ENCODE measurements at regions not wholly inside any gene's neighbourhood (a gene's known extent, or its start where the extent isn't known, plus 50 kb on each side); places are given as distances from the start of the nearest gene placed in this dataset.

DNA sequence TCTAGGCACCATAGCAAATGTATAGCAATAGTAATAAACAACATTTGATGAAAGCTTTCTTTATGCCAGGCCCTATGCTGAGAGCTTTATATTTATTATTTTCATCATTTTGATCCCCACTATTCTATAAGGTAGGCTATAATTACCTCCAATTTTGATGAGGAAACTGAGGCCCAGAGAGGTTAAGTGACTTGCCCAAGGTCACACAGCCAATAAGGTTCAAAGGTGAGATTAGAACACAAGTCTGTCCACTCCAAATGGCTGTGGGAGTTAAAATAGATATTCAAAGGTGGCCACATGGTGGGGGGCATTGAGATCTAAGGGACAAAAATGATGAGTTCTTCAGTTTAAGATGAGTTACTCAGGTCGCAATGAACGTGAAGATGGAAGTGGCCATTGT is 269.9 kb downstream of the BMP7 start:
- Histone ChIP-seq H3K4me3 (ENCODE audit: low read length) (no peak overlapping the region), H3K27me3 (ENCODE audit: insufficient read depth, low read length, poor library complexity, severe bottlenecking) (no peaks in the 10 kb centered on the region), H3K27ac (ENCODE audit: low read depth, low read length) (no peak overlapping the region), H3K9me3 (ENCODE audit: low read length) (peaks cover 9% of the 10 kb centered on the region), H3K36me3 (ENCODE audit: insufficient read depth, low read length) (no peaks in the 10 kb centered on the region), H3K4me1 (ENCODE audit: insufficient read depth, low read length) (no peaks in the 10 kb centered on the region)
- H3K27me3 Mint-ChIP-seq, result no peaks in the 10 kb centered on the region
- CTCF ChIA-PET, result no interaction called here
- POLR2A ChIA-PET, result no interaction called here
- H3K27ac Mint-ChIP-seq, result no peak overlapping the region
- no peaks in the 10 kb centered on the region for H3K4me1 Mint-ChIP-seq
- H3K4me3 Mint-ChIP-seq, result no peak overlapping the region
- no peaks in the 10 kb centered on the region for H3K36me3 Mint-ChIP-seq
- DNase-seq, result no peak
- H3K9me3 Mint-ChIP-seq, result peaks cover 2 to 23% (median 11%) of the 10 kb centered on the region in 5 donors

DNA sequence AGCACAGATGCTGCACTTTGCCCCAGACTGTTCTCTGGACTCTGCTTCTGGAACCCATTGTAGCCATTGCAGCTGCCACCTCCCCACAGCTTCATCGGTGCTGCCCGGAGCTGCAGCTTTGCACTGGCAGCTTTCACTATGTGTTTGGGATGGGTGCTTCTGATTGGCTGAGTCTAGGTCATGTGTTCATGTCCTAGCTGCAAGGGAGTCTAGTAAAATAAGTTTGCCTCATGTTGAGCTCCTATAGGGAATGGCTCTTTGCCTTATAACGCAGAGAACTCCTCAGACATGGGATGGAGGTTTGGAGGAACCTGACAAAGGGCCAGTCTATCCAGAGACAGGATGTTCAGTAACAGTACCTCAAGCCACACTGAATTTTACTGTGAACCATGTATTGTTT is 268.0 kb downstream of the BMP7 start:
- no peak overlapping the region for H3K4me3 ChIP-seq (ENCODE audit: low read length)
- Mint-ChIP-seq H3K36me3 (no peaks in the 10 kb centered on the region), H3K9me3 (peaks cover 2 to 23% (median 11%) of the 10 kb centered on the region in 5 donors), H3K27ac (no peak overlapping the region), H3K27me3 (no peaks in the 10 kb centered on the region), H3K4me1 (no peaks in the 10 kb centered on the region), H3K4me3 (no peak overlapping the region)
- no peak for DNase-seq
- no peaks in the 10 kb centered on the region for H3K36me3 ChIP-seq (ENCODE audit: insufficient read depth, low read length)
- H3K4me1 ChIP-seq (ENCODE audit: insufficient read depth, low read length), result no peaks in the 10 kb centered on the region
- no peak overlapping the region for H3K27ac ChIP-seq (ENCODE audit: low read depth, low read length)
- peaks cover 9% of the 10 kb centered on the region for H3K9me3 ChIP-seq (ENCODE audit: low read length)
- ChIA-PET CTCF (no interaction called here), POLR2A (no interaction called here)
- H3K27me3 ChIP-seq (ENCODE audit: insufficient read depth, low read length, poor library complexity, severe bottlenecking), result no peaks in the 10 kb centered on the region

DNA sequence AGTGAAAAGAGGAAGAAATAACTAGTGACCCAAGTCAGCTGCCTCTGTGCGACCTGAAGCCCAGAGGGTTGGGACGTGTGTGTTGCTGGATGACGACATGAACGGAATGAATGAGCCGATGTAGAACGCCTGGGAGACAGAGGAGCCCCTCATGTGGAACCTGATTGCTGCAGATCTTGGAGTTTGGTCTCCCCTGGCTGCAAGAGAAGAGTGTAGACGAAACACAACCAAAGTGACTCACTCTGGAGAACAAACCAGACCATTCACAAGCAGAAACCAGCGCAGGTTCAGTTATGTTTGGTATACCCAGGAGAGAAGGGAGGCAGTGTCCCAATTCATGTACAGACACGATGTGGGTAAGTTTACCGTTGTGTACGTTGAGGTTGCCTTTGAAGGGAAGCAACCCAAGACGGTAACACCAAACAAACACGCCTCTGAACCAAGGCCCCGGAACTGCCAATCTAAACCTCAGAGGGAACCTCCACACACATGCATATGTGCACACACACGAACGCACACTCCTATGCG is 265.9 kb downstream of the BMP7 start:
- Histone ChIP-seq H3K4me1 (ENCODE audit: insufficient read depth, low read length) (no peaks in the 10 kb centered on the region), H3K27me3 (ENCODE audit: insufficient read depth, low read length, poor library complexity, severe bottlenecking) (no peaks in the 10 kb centered on the region), H3K9me3 (ENCODE audit: low read length) (peaks cover 9% of the 10 kb centered on the region), H3K4me3 (ENCODE audit: low read length) (no peak overlapping the region), H3K36me3 (ENCODE audit: insufficient read depth, low read length) (no peaks in the 10 kb centered on the region), H3K27ac (ENCODE audit: low read depth, low read length) (no peak overlapping the region)
- no peaks in the 10 kb centered on the region for H3K4me1 Mint-ChIP-seq
- H3K27ac Mint-ChIP-seq, result no peak overlapping the region
- ChIA-PET POLR2A (no interaction called here), CTCF (no interaction called here)
- peaks cover 2 to 23% (median 11%) of the 10 kb centered on the region in 5 donors for H3K9me3 Mint-ChIP-seq
- no peak overlapping the region for H3K4me3 Mint-ChIP-seq
- DNase-seq, result no peak
- peaks cover 3% of the 10 kb centered on the region in 2 donors for H3K27me3 Mint-ChIP-seq
- no peaks in the 10 kb centered on the region for H3K36me3 Mint-ChIP-seq

GRCh38 chr20:57001126-57001767 is 265.2 kb downstream of the BMP7 start:
- no peak overlapping the region for H3K4me3 Mint-ChIP-seq
- no peaks in the 10 kb centered on the region for H3K36me3 Mint-ChIP-seq
- CTCF ChIA-PET, result no interaction called here
- no peak for DNase-seq
- H3K4me1 Mint-ChIP-seq, result no peaks in the 10 kb centered on the region
- Histone ChIP-seq H3K36me3 (ENCODE audit: insufficient read depth, low read length) (no peaks in the 10 kb centered on the region), H3K27me3 (ENCODE audit: insufficient read depth, low read length, poor library complexity, severe bottlenecking) (no peaks in the 10 kb centered on the region), H3K4me3 (ENCODE audit: low read length) (no peak overlapping the region), H3K4me1 (ENCODE audit: insufficient read depth, low read length) (no peaks in the 10 kb centered on the region), H3K9me3 (ENCODE audit: low read length) (peaks cover 9% of the 10 kb centered on the region), H3K27ac (ENCODE audit: low read depth, low read length) (no peak overlapping the region)
- H3K27ac Mint-ChIP-seq, result no peak overlapping the region
- H3K9me3 Mint-ChIP-seq, result peaks cover 2 to 23% (median 11%) of the 10 kb centered on the region in 5 donors
- POLR2A ChIA-PET, result no interaction called here
- H3K27me3 Mint-ChIP-seq, result peaks cover 3 to 4% of the 10 kb centered on the region in 2 donors

DNA sequence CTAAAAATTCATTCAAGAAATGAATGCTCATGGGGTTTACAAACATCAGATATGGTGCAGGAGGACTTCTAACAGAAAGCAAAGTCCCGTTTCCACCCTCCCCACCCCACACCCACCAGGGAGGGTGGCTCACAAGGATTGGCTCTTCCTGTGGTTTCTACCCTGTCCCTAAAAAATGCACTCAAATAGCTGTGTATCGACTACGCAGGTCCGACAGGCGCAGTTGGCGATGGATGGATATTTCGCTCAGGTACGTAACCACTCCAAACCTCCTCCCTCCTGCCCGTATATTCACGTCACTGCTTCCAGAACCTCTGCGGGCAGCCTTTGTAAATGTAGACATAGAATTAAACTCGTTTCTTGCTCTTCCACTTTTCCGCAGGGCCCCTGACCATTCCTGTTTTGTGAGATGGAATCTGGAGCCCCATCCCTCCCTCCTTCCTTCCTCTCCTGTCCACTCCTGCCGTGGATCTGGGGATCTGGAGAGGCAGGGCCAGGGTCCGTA is 264.3 kb downstream of the BMP7 start:
- H3K27ac Mint-ChIP-seq, result no peak overlapping the region
- Histone ChIP-seq H3K4me3 (ENCODE audit: low read length) (no peak overlapping the region), H3K27ac (ENCODE audit: low read depth, low read length) (no peak overlapping the region), H3K36me3 (ENCODE audit: insufficient read depth, low read length) (no peaks in the 10 kb centered on the region), H3K4me1 (ENCODE audit: insufficient read depth, low read length) (no peaks in the 10 kb centered on the region), H3K27me3 (ENCODE audit: insufficient read depth, low read length, poor library complexity, severe bottlenecking) (no peaks in the 10 kb centered on the region), H3K9me3 (ENCODE audit: low read length) (peaks cover 9% of the 10 kb centered on the region)
- DNase-seq, result no peak
- no peak overlapping the region for H3K4me3 Mint-ChIP-seq
- no peaks in the 10 kb centered on the region for H3K4me1 Mint-ChIP-seq
- CTCF ChIA-PET, result no interaction called here
- H3K9me3 Mint-ChIP-seq, result peaks cover 2 to 20% (median 8%) of the 10 kb centered on the region in 5 donors
- H3K27me3 Mint-ChIP-seq, result peaks cover 6 to 7% of the 10 kb centered on the region in 2 donors
- POLR2A ChIA-PET, result no interaction called here
- H3K36me3 Mint-ChIP-seq, result no peaks in the 10 kb centered on the region

DNA sequence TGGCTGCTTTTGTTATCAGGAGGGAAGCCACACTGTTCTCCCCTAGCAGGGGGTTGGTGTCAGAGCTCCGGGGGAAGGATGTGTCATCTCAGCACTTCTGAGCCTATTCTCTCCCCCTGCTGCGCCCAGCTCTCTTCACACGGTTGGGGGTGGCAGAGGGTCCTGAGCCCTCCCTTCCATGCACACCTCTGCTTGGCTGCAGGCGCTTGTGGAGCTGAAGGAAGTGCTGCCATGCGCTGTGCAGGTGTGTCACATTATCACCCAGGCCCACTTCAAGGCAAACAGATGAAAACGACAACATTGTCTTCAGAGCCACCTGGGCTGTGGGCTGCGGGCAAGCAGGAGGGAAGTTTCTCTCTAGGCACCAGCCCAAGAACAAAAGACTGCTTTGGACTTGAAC is 263.4 kb downstream of the BMP7 start:
- H3K4me3 Mint-ChIP-seq, result no peak overlapping the region
- DNase-seq, result no peak
- H3K36me3 Mint-ChIP-seq, result no peaks in the 10 kb centered on the region
- Histone ChIP-seq H3K4me1 (ENCODE audit: insufficient read depth, low read length) (no peaks in the 10 kb centered on the region), H3K36me3 (ENCODE audit: insufficient read depth, low read length) (no peaks in the 10 kb centered on the region), H3K27ac (ENCODE audit: low read depth, low read length) (no peak overlapping the region), H3K27me3 (ENCODE audit: insufficient read depth, low read length, poor library complexity, severe bottlenecking) (no peaks in the 10 kb centered on the region), H3K4me3 (ENCODE audit: low read length) (no peak overlapping the region), H3K9me3 (ENCODE audit: low read length) (peaks cover 9% of the 10 kb centered on the region)
- H3K9me3 Mint-ChIP-seq, result peaks cover under 1 to 16% (median 3%) of the 10 kb centered on the region in 5 donors
- peaks cover 6 to 7% of the 10 kb centered on the region in 2 donors for H3K27me3 Mint-ChIP-seq
- CTCF ChIA-PET, result no interaction called here
- POLR2A ChIA-PET, result no interaction called here
- H3K4me1 Mint-ChIP-seq, result no peaks in the 10 kb centered on the region
- H3K27ac Mint-ChIP-seq, result no peak overlapping the region

- Histone ChIP-seq H3K36me3 (ENCODE audit: insufficient read depth, low read length) (no peaks in the 10 kb centered on the region), H3K27me3 (ENCODE audit: insufficient read depth, low read length, poor library complexity, severe bottlenecking) (no peaks in the 10 kb centered on the region), H3K27ac (ENCODE audit: low read depth, low read length) (no peak overlapping the region), H3K4me1 (ENCODE audit: insufficient read depth, low read length) (no peaks in the 10 kb centered on the region), H3K9me3 (ENCODE audit: low read length) (no peaks in the 10 kb centered on the region), H3K4me3 (ENCODE audit: low read length) (no peak overlapping the region)
- Mint-ChIP-seq H3K36me3 (no peaks in the 10 kb centered on the region), H3K9me3 (peaks cover 0 to 7% (median 2%) of the 10 kb centered on the region in 5 donors), H3K4me3 (no peak overlapping the region), H3K4me1 (no peaks in the 10 kb centered on the region), H3K27ac (no peak overlapping the region), H3K27me3 (peaks cover 6 to 11% of the 10 kb centered on the region in 2 donors)
- CTCF ChIA-PET, result no interaction called here
- POLR2A ChIA-PET, result no interaction called here
- no peak for DNase-seq
These were observed 262.0 kb downstream of the BMP7 start for GRCh38 chr20:57004416-57004815.

- no peaks in the 10 kb centered on the region for H3K9me3 ChIP-seq (ENCODE audit: low read length)
- no peak overlapping the region for H3K27ac ChIP-seq (ENCODE audit: low read depth, low read length)
- H3K4me1 Mint-ChIP-seq, result no peaks in the 10 kb centered on the region
- no peak for DNase-seq
- CTCF ChIA-PET, result no interaction called here
- no peak overlapping the region for H3K4me3 ChIP-seq (ENCODE audit: low read length)
- H3K9me3 Mint-ChIP-seq, result peaks cover 0 to 3% (median 0%) of the 10 kb centered on the region in 5 donors
- H3K36me3 Mint-ChIP-seq, result no peaks in the 10 kb centered on the region
- H3K27me3 Mint-ChIP-seq, result peaks cover 6 to 16% of the 10 kb centered on the region in 2 donors
- H3K27ac Mint-ChIP-seq, result peak overlapping the region in 1 of 8 donors; percentile 17
- H3K36me3 ChIP-seq (ENCODE audit: insufficient read depth, low read length), result no peaks in the 10 kb centered on the region
- no peaks in the 10 kb centered on the region for H3K4me1 ChIP-seq (ENCODE audit: insufficient read depth, low read length)
- H3K27me3 ChIP-seq (ENCODE audit: insufficient read depth, low read length, poor library complexity, severe bottlenecking), result no peaks in the 10 kb centered on the region
- no peak overlapping the region for H3K4me3 Mint-ChIP-seq
- POLR2A ChIA-PET, result no interaction called here
These were observed 261.2 kb downstream of the BMP7 start for GRCh38 chr20:57004951-57005933.

All from CD8-positive, alpha-beta memory T cell (primary cell).